Caco-2 (cell line): ENCODE measurements at regions not wholly inside any gene's neighbourhood (a gene's known extent, or its start where the extent isn't known, plus 50 kb on each side); places are given as distances from the start of the nearest gene placed in this dataset.

Source experiments
- BruUV-seq: library from RNA; stranded (reverse); fragments of 400-500 nt; replicated peaks from 2 replicates; lab custom pipeline; 2021; lab: Mats Ljungman, UMichigan
- CTCF ChIA-PET: fragments of 300-600 bp; sonication (Branson Sonifier 250); formaldehyde crosslinking; loops from one replicate; lab custom pipeline; 2022; ENCODE audit warnings: antibody characterized with exemption; lab: Charles Lee
- POLR2A ChIA-PET: fragments of 300-600 bp; sonication (Branson Sonifier 250); formaldehyde crosslinking; loops from one replicate; lab custom pipeline; 2022; ENCODE audit warnings: antibody characterized with exemption; lab: Charles Lee
- DNase-seq, 2 experiments: peaks; one replicate each; pipeline versions ENCODE4 v3.0.0 to v3.0.0-alpha.2; 2020 to 2022
- H3K27me3 ChIP-seq: replicated peaks from 2 replicates; pipeline ENCODE4 v1.6.0; 2011; ENCODE audit warnings: low read length; ENCODE audit not compliant: control insufficient read depth, insufficient read depth
- H3K36me3 ChIP-seq: 2 replicates; pipeline ENCODE4 v1.5.1; 2011; ENCODE audit warnings: low read length; ENCODE audit not compliant: control insufficient read depth, insufficient read depth
- H3K4me1 ChIP-seq: fragments of 250-450 bp; sonication (Bioruptor Pico); 2 replicates; pipeline ENCODE4 v1.5.1; 2020; ENCODE audit warnings: mild to moderate bottlenecking
- H3K4me3 ChIP-seq: 2 replicates; pipeline ENCODE4 v1.5.1; 2011; ENCODE audit warnings: low read depth, mild to moderate bottlenecking, control low read depth, low read length
- H3K9me3 ChIP-seq: fragments of 250-450 bp; sonication (Bioruptor Pico); 2 replicates; pipeline ENCODE4 v1.5.1; 2020; ENCODE audit warnings: mild to moderate bottlenecking, moderate library complexity
- H3K27ac Mint-ChIP-seq: one replicate; pipeline ENCODE4 v1.8.0; 2022; ENCODE audit warnings: mixed read lengths; ENCODE audit not compliant: unreplicated experiment
- H3K27me3 Mint-ChIP-seq: one replicate; pipeline ENCODE4 v1.8.0; 2022; ENCODE audit warnings: mixed read lengths; ENCODE audit not compliant: insufficient read depth, unreplicated experiment
- H3K36me3 Mint-ChIP-seq: one replicate; pipeline ENCODE4 v1.8.0; 2022; ENCODE audit warnings: mild to moderate bottlenecking, mixed read lengths; ENCODE audit not compliant: insufficient read depth, unreplicated experiment
- H3K4me1 Mint-ChIP-seq: one replicate; pipeline ENCODE4 v1.8.0; 2022; ENCODE audit warnings: low read depth, mixed read lengths; ENCODE audit not compliant: unreplicated experiment
- H3K4me3 Mint-ChIP-seq: one replicate; pipeline ENCODE4 v1.8.0; 2022; ENCODE audit warnings: mild to moderate bottlenecking, moderate library complexity, mixed read lengths; ENCODE audit not compliant: unreplicated experiment
- H3K9me3 Mint-ChIP-seq: one replicate; pipeline ENCODE4 v1.8.0; 2022; ENCODE audit warnings: mixed read lengths; ENCODE audit not compliant: unreplicated experiment
- intact Hi-C: fragments of 100-400 bp; cut with micrococcal nuclease; formaldehyde crosslinking; loops from one replicate; pipeline ENCODE4 v1.10.0; 2022; ENCODE audit not compliant: unreplicated experiment
- TF ChIP-seq, protein P1 (sequence below), 2 experiments: fragments of 200-600 bp in 1 of 2; IDR thresholded peaks; 1 replicate in 1 of 2; 2 replicates in 1 of 2; pipeline versions ENCODE4 v1.5.1 to v1.8.0; 2011 to 2022; ENCODE audit warnings: antibody characterized with exemption in 1 of 2, control low read depth in 1 of 2, inconsistent platforms in 1 of 2, low read depth in 1 of 2, low read length in 1 of 2, mild to moderate bottlenecking in 1 of 2, moderate library complexity in 1 of 2; ENCODE audit not compliant: insufficient read depth in 1 of 2, severe bottlenecking in 1 of 2, unreplicated experiment in 1 of 2

DNA sequence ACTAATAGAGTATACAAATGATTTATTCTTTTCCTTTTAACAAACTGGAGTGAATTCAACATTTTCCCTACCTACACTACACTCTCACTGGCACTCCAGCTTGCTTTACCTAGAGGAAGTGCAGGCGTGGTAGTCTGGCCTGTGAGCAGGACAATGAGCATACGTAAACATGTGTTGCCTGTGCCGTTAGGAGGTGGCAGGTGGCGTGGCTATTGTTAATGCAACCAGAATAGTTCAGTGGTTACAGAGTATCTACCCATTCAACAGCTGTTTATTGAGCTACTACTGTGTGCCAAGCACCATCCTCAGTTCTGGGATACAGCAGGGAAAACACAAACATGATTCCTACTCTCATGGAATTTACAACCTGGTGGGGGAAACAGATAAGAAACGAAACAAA is 299.7 kb upstream of the KAZN start:
- no peak for DNase-seq
- intact Hi-C loops, result no loop called here
- Histone ChIP-seq H3K36me3 (no peaks in the 10 kb centered on the region), H3K4me1 (no peaks in the 10 kb centered on the region), H3K27me3 (no peaks in the 10 kb centered on the region), H3K4me3 (no peak overlapping the region), H3K9me3 (no peaks in the 10 kb centered on the region)
- no peaks in the 10 kb centered on the region for H3K9me3 Mint-ChIP-seq
- H3K4me1 Mint-ChIP-seq, result no peaks in the 10 kb centered on the region
- ChIA-PET CTCF (no interaction called here), POLR2A (no interaction called here)
- peaks cover 7% of the 10 kb centered on the region for H3K27me3 Mint-ChIP-seq
- no peak overlapping the region for H3K4me3 Mint-ChIP-seq
- no peak overlapping the region for H3K27ac Mint-ChIP-seq
- TF ChIP-seq, protein P1, sequence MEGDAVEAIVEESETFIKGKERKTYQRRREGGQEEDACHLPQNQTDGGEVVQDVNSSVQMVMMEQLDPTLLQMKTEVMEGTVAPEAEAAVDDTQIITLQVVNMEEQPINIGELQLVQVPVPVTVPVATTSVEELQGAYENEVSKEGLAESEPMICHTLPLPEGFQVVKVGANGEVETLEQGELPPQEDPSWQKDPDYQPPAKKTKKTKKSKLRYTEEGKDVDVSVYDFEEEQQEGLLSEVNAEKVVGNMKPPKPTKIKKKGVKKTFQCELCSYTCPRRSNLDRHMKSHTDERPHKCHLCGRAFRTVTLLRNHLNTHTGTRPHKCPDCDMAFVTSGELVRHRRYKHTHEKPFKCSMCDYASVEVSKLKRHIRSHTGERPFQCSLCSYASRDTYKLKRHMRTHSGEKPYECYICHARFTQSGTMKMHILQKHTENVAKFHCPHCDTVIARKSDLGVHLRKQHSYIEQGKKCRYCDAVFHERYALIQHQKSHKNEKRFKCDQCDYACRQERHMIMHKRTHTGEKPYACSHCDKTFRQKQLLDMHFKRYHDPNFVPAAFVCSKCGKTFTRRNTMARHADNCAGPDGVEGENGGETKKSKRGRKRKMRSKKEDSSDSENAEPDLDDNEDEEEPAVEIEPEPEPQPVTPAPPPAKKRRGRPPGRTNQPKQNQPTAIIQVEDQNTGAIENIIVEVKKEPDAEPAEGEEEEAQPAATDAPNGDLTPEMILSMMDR (IDR thresholded peaks at IDR 0.05; ENCODE audit: insufficient read depth in 1 of 2, low read depth in 1 of 2, low read length in 1 of 2, severe bottlenecking in 1 of 2, unreplicated experiment in 1 of 2), result no peak
- BruUV-seq, result no TSS peak
- no peaks in the 10 kb centered on the region for H3K36me3 Mint-ChIP-seq

DNA sequence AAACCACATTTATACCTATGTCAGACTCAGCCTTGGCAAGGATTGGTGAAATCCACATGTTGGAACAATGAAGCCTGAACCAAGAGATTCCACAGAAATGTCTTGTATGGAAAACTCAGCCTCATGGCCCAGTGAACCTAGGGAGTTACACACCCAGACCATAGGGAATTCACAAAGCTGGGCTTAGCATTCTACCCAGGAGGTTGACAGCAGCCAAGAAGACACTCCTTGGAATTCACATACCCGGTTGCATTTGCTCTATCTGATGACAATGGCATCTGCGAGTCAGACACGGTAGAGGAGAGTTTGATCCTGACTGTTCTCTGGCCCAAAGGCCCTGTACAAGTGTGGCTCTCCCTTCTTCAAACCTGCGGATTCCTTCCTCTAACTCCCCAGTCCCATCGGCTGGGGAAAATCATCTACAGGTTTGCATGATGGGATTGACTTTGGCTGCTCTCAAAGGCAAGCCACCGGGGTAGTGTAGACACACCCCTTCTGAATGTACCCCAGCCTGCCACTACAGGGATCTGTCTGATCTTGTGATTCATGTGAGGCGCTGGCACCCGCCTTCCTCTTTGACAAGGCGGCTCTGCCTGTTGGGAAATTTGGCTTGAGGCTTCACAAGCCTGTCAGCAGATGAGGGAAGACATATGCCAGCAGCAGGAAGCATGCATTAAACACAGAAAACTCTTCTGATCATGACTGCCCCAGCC is 297.3 kb upstream of the KAZN start:
- Mint-ChIP-seq H3K4me3 (no peak overlapping the region), H3K9me3 (no peaks in the 10 kb centered on the region), H3K4me1 (no peaks in the 10 kb centered on the region), H3K27me3 (peaks cover 7% of the 10 kb centered on the region), H3K36me3 (no peaks in the 10 kb centered on the region), H3K27ac (no peak overlapping the region)
- no peaks in the 10 kb centered on the region for H3K27me3 ChIP-seq
- intact Hi-C loops, result no loop called here
- ChIA-PET POLR2A (no interaction called here), CTCF (no interaction called here)
- BruUV-seq, result no TSS peak
- H3K4me1 ChIP-seq, result no peaks in the 10 kb centered on the region
- DNase-seq, result no peak
- H3K36me3 ChIP-seq, result no peaks in the 10 kb centered on the region
- H3K4me3 ChIP-seq, result no peak overlapping the region
- H3K9me3 ChIP-seq, result no peaks in the 10 kb centered on the region
- TF ChIP-seq, protein P1 (IDR thresholded peaks at IDR 0.05; ENCODE audit: insufficient read depth in 1 of 2, low read depth in 1 of 2, low read length in 1 of 2, severe bottlenecking in 1 of 2, unreplicated experiment in 1 of 2), result no peak

DNA sequence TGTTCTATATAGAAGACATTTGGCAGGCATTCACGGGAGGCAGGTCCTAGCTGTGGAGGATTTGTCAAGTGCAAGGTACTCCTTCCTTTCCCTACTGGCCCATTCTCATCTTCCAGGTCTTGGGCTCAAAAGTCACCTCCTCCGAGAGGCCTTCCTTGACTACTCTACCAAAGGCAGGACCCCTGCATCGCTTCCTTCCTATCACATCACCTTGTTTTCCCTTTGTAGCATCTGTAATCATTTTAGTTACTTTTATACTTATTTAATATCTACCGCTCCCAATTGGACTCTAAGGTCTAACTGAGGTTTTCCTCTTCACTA is 296.8 kb upstream of the KAZN start:
- peaks cover 7% of the 10 kb centered on the region for H3K27me3 Mint-ChIP-seq
- H3K36me3 Mint-ChIP-seq, result no peaks in the 10 kb centered on the region
- Histone ChIP-seq H3K36me3 (no peaks in the 10 kb centered on the region), H3K4me1 (no peaks in the 10 kb centered on the region), H3K27me3 (no peaks in the 10 kb centered on the region), H3K4me3 (no peak overlapping the region), H3K9me3 (no peaks in the 10 kb centered on the region)
- H3K27ac Mint-ChIP-seq, result no peak overlapping the region
- DNase-seq, result no peak
- CTCF ChIA-PET, result no interaction called here
- H3K4me3 Mint-ChIP-seq, result no peak overlapping the region
- H3K4me1 Mint-ChIP-seq, result no peaks in the 10 kb centered on the region
- POLR2A ChIA-PET, result no interaction called here
- no TSS peak for BruUV-seq
- TF ChIP-seq, protein P1 (IDR thresholded peaks at IDR 0.05; ENCODE audit: insufficient read depth in 1 of 2, low read depth in 1 of 2, low read length in 1 of 2, severe bottlenecking in 1 of 2, unreplicated experiment in 1 of 2), result no peak
- no peaks in the 10 kb centered on the region for H3K9me3 Mint-ChIP-seq
- intact Hi-C loops, result no loop called here
